Natural killer cell (primary cell): ENCODE measurements at regions not wholly inside any gene's neighbourhood (a gene's known extent, or its start where the extent isn't known, plus 50 kb on each side); places are given as distances from the start of the nearest gene placed in this dataset.

ENCODE experiments used
- ATAC-seq, 3 donors: fragments of 150-1000 bp in 2 of 3; fragments of 200-7000 bp in 1 of 3; cut with Tn5 transposase; 1 replicate in 1 of 3; 2 replicates in 2 of 3; pipeline ENCODE4 v1.10.0; 2021; ENCODE audit warnings: mild to moderate bottlenecking in 2 of 3, moderate library complexity in 2 of 3
- DNase-seq, 2 donors: peaks; one replicate each; pipeline versions ENCODE4 v3.0.0 to v3.0.0-alpha.2; 2013 to 2021; ENCODE audit warnings: mixed read lengths in 1 of 2
- H3K27ac ChIP-seq: one replicate; pipeline ENCODE4 v1.5.1; 2013; ENCODE audit warnings: mild to moderate bottlenecking, low read length
- H3K27me3 ChIP-seq: one replicate; pipeline ENCODE4 v1.6.1; 2013; ENCODE audit warnings: low read length; ENCODE audit not compliant: control insufficient read depth, insufficient read depth
- H3K36me3 ChIP-seq: one replicate; pipeline ENCODE4 v1.6.1; 2013; ENCODE audit warnings: low read length; ENCODE audit not compliant: control insufficient read depth, insufficient read depth
- H3K4me1 ChIP-seq: one replicate; pipeline ENCODE4 v1.6.1; 2013; ENCODE audit warnings: low read length; ENCODE audit not compliant: control insufficient read depth, insufficient read depth
- H3K4me3 ChIP-seq: one replicate; pipeline ENCODE4 v1.5.1; 2013; ENCODE audit warnings: low read length
- H3K9me3 ChIP-seq: one replicate; pipeline ENCODE4 v1.6.1; 2013; ENCODE audit warnings: low read length; ENCODE audit not compliant: control insufficient read depth, insufficient read depth
- H3K27ac Mint-ChIP-seq, 2 donors: one replicate each; pipeline ENCODE4 v1.8.0; 2022; ENCODE audit warnings: mild to moderate bottlenecking in 2 of 2, mixed read lengths in 2 of 2, moderate library complexity in 1 of 2
- H3K27me3 Mint-ChIP-seq, 2 donors: one replicate each; pipeline ENCODE4 v1.8.0; 2022; ENCODE audit warnings: low read depth in 2 of 2, mixed read lengths in 2 of 2
- H3K36me3 Mint-ChIP-seq: one replicate; pipeline ENCODE4 v1.8.0; 2022; ENCODE audit warnings: mixed read lengths
- H3K4me1 Mint-ChIP-seq, 2 donors: one replicate each; pipeline ENCODE4 v1.8.0; 2022; ENCODE audit warnings: mixed read lengths in 2 of 2
- H3K4me3 Mint-ChIP-seq: one replicate; pipeline ENCODE4 v1.8.0; 2022; ENCODE audit warnings: mild to moderate bottlenecking, moderate library complexity, mixed read lengths
- H3K9me3 Mint-ChIP-seq, 2 donors: one replicate each; pipeline ENCODE4 v1.8.0; 2022; ENCODE audit warnings: mixed read lengths in 2 of 2
- CTCF ChIP-seq: fragments of 200-600 bp; IDR thresholded peaks from one replicate; pipeline ENCODE4 v1.8.0; 2022; ENCODE audit warnings: antibody characterized with exemption
- WGBS: methylation state at CpG from one replicate; pipeline ENCODE4 v1.1.7; 2013; ENCODE audit warnings: missing lambda C conversion rate; ENCODE audit not compliant: insufficient coverage; 5-methylcytosine and 5-hydroxymethylcytosine counted together
- intact Hi-C: fragments of 100-400 bp; cut with micrococcal nuclease; formaldehyde crosslinking; loops from one replicate; pipeline ENCODE4 v1.14.2; 2022

GRCh38 chr12:93055221-93055620 is 126.1 kb upstream of the EEA1 start:
- Histone ChIP-seq H3K27ac (no peak overlapping the region), H3K4me1 (no peaks in the 10 kb centered on the region), H3K9me3 (no peaks in the 10 kb centered on the region), H3K4me3 (no peak overlapping the region), H3K36me3 (no peaks in the 10 kb centered on the region), H3K27me3 (no peaks in the 10 kb centered on the region)
- Mint-ChIP-seq H3K27me3 (peaks cover 28 to 43% of the 10 kb centered on the region in 2 donors), H3K9me3 (no peaks in the 10 kb centered on the region), H3K4me1 (no peaks in the 10 kb centered on the region), H3K36me3 (no peaks in the 10 kb centered on the region), H3K4me3 (no peak overlapping the region), H3K27ac (no peak overlapping the region)
- TF ChIP-seq CTCF: no peak
- 94% methylated on average over 5 of the region's 5 CpGs for WGBS
- no peak for DNase-seq
- intact Hi-C loops: no loop called here
- no peak for ATAC-seq

- H3K9me3 Mint-ChIP-seq: no peaks in the 10 kb centered on the region
- H3K36me3 Mint-ChIP-seq: no peaks in the 10 kb centered on the region
- intact Hi-C loops: no loop called here
- Histone ChIP-seq H3K4me3 (no peak overlapping the region), H3K36me3 (no peaks in the 10 kb centered on the region), H3K9me3 (no peaks in the 10 kb centered on the region), H3K27me3 (no peaks in the 10 kb centered on the region), H3K27ac (no peak overlapping the region), H3K4me1 (no peaks in the 10 kb centered on the region)
- H3K4me1 Mint-ChIP-seq: no peaks in the 10 kb centered on the region
- no peak for ATAC-seq
- no peak overlapping the region for H3K4me3 Mint-ChIP-seq
- peaks cover 23 to 35% of the 10 kb centered on the region in 2 donors for H3K27me3 Mint-ChIP-seq
- WGBS: 74% methylated on average over 4 of the region's 4 CpGs
- H3K27ac Mint-ChIP-seq: no peak overlapping the region
- TF ChIP-seq CTCF: no peak
- DNase-seq: no peak
These were observed 128.0 kb upstream of the EEA1 start for GRCh38 chr12:93056971-93057535.

GRCh38 chr12:93058280-93058679 is 129.2 kb upstream of the EEA1 start:
- Histone ChIP-seq H3K4me3 (no peak overlapping the region), H3K27ac (no peak overlapping the region)

More at GRCh38 chr12:93058280-93058679, 129.2 kb upstream of the EEA1 start:
- 77% methylated on average over 7 of the region's 7 CpGs for WGBS
- DNase-seq (no peak), ATAC-seq (no peak)
- intact Hi-C loops: no loop called here
- Mint-ChIP-seq H3K4me3 (no peak overlapping the region), H3K36me3 (no peaks in the 10 kb centered on the region), H3K4me1 (no peaks in the 10 kb centered on the region), H3K9me3 (no peaks in the 10 kb centered on the region), H3K27ac (no peak overlapping the region), H3K27me3 (peaks cover 23 to 26% of the 10 kb centered on the region in 2 donors)
- TF ChIP-seq CTCF: no peak
- Histone ChIP-seq H3K36me3 (no peaks in the 10 kb centered on the region), H3K9me3 (no peaks in the 10 kb centered on the region), H3K4me1 (no peaks in the 10 kb centered on the region), H3K27me3 (no peaks in the 10 kb centered on the region)
